ENCODE measurements at regions not wholly inside any gene's neighbourhood (a gene's known extent, or its start where the extent isn't known, plus 50 kb on each side); places are given as distances from the start of the nearest gene placed in this dataset.
"Not testable (repeated sequence)": the region's sequence is repeated elsewhere in the genome, so short reads cannot be mapped to it uniquely, and the experiment has no call there.

DNA sequence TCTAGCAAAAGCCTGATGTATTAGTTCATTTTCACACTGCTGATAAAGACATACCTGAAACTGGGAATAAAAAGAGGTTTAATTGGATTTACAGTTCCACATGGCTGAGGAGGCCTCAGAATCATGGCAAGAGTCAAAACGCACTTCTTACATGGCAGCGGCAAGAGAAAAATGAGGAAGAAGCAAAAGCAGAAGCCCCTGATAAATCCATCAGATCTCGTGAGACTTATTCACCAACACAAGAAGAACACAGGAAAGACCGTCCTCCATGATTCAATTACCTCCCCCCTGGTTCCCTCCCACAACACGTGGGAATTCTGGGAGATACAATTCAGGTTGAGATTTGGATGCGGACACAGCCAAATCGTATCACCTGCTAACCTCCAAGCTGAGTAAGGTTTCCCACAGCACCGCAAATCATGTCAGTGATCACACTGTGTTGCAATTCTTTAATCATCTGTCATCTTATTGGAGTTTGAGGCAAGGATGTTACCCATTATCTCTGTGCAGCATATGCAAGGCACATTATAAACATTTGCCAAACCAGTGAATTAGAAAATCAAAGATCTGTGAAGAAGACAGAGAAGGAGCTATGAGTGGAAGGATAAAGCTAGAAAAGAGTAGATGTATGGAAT is 128.5 kb downstream of the ZNF281 start:
- DNase-seq: peak; percentile 36 to 52 (median 49)

DNA sequence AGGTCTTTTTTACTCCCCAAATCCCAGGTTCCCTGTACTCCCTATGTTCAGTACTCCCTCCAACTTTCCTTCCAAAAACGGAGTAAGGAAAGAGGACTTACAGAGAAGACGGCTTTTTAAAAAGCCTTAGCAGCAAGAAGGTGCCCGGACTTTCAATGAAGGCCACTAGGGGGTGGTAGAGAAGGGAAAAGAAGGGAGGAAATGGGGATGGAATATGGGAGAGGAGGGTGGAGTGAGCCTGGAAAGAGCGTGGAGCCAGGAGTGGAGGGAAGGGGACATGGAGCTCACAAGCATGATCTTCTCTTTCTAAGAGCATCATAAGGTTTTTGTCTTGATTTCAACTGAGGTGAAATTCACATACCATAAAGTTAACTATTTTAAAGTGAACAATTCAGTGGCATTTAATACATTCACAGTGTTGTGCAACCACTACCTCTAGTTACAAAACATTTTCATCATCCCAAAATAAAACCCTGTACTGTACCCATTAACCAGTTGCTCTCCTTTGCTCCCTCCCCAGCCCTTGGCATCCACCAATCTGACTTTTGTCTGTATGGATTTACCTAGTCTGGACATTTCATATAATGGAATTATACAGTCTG is 129.9 kb downstream of the ZNF281 start:
- DNase-seq: peak; percentile 49 to 69 (median 68)

DNA sequence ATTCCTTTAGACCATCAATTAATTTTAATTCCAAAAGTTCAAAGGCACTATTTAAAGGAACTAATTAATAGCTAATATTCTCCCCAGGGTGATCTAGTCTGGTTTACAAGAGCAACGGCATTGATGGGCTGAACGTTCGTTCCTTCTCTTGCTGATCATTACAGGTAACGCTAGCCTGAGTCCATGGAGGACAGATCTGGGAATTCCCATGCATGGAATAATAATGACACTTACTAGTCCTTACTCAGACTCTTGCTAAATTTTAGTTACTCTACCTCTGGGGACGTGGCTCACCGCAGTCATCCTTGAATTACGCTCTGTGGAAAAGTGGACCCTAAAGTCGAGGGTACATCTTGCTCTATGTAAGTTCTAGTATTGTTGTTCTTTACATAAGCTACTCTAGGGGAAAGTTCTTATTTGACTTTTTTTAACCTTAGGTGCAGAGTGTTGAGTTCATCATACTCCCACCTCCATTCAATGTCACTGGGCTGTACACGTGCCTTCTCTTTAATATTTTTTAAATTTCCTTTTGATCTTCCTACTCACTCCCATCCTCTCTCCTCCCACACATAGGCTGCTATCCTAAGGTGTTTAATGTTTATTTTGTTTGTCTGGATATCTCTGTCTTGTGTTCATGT is 133.9 kb downstream of the ZNF281 start:
- no peak for DNase-seq

DNA sequence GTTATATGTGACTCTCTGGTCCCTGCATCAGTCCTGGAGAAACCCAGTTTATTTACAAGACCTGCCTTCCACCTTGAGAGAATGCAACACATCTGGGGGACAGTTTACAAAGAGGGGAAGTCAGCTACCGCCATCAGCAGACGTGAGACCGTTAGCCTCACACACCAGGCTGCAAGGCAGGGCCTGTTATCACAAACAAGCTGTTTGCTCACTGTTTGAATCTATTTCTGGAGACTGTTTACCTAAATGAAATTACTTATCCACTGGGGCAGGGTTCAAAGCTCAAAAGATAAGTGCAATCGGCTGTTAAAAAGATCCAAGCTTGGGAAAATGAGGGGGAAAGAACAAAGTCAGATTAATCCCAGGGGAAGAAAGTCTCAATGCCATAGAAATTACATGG is 134.4 kb downstream of the ZNF281 start:
- no peak for DNase-seq

- DNase-seq: no peak
Observed at GRCh38 chr1:200274116-200274515, 135.7 kb downstream of the ZNF281 start.

- DNase-seq: no peak
Observed at GRCh38 chr1:200272481-200273068, 137.3 kb downstream of the ZNF281 start.

DNA sequence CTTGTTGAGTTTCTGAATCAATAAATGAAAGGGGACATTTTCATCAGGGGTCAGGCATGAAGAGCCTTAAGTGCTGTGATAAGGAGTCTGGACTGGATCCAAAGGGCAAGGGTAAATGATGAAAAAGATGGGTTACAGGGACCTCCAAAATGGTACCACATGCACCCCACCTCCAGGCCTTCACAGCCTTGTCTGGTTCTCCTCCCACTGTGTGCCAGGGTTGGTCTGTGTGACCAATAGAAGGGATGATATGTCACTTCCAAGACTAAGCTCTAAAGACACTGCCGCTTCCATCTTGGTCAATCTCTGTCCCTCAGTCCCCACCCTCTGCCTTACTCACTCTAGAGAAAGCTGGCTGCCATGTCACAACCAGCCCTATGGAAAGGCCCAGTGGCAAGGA is 140.6 kb downstream of the ZNF281 start:
- DNase-seq: peak in 1 of 3 donors; percentile 22

DNA sequence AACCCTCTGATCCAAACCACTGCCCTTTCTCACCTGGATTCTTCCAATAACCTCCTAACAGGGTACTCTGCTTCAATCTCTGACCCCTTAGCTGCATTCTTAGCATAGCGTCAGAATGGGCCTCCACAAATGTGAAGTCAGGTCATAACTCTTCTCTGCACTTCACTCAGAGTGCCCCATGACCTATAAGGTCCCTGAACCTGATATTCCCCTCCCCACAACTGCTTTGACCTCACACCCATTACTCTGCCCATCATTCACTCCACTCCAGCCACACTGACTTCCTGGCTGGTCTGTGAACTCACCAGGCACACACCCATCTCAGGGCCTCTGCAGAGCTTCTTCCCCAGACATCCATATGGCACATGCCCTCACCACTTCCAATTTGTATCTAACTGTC is 141.9 kb downstream of the ZNF281 start:
- no peak for DNase-seq

- no peak for DNase-seq
Observed at GRCh38 chr1:200267458-200267857, 142.4 kb downstream of the ZNF281 start.

DNA sequence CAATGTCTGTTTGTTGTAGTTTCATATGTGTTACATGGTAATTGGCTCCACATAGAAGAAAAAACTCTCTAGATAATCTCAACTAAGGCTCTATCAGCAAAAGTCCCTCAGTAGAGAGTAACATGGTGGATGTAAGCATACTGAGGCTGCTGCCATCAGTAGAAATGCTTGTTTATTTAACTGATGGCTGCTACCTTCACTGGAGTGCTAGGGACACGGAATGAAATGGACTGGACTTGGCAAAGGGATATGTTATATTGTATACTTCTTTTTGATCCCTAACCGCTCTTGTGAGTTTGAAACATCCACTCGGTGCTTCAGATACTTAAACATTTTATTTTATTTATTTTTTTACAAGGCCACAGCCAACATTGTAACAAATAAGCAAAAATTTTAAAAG is 143.0 kb downstream of the ZNF281 start:
- no peak for DNase-seq

- no peak for DNase-seq
Observed at GRCh38 chr1:200265881-200266280, 144.0 kb downstream of the ZNF281 start.

DNA sequence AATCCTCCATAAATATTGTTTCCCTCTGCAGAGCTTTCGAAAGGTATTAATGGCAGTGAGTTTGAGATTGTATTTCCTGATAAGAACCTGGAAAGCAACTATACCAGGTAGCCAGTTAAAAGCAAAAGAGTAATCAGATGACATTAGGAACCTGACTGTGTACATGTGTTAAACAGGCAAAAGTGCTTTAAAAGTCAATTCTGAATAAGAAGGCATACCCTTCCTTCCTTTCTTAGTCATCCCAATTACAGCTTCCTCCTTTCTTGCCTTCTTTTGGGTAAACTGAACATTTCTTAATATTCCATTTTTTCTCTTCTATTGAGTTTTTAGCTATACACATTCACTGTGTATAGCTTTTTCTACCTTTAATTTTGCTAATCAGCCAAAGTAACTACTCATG is 144.7 kb downstream of the ZNF281 start:
- DNase-seq: peak in 2 of 3 donors; percentile 29 to 47

DNA sequence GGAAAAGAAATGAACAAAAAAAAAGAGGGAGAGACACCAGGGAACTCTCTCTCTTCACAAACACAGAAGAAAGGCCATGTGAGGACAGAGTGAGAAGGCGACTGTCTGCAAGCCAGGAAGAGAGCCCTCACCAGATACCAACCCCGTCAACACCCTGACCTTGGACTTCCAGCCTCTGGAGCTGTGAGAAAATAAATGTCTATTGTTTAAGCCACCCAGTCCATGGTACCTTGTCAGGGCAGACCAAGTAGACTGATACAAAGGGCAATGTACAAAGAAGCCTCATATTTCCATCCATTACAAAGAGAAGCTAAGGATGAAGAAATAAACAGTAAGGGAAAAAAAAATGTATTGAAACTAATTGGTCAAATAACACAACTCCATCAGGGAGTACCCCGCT is 146.6 kb downstream of the ZNF281 start:
- no peak for DNase-seq

DNA sequence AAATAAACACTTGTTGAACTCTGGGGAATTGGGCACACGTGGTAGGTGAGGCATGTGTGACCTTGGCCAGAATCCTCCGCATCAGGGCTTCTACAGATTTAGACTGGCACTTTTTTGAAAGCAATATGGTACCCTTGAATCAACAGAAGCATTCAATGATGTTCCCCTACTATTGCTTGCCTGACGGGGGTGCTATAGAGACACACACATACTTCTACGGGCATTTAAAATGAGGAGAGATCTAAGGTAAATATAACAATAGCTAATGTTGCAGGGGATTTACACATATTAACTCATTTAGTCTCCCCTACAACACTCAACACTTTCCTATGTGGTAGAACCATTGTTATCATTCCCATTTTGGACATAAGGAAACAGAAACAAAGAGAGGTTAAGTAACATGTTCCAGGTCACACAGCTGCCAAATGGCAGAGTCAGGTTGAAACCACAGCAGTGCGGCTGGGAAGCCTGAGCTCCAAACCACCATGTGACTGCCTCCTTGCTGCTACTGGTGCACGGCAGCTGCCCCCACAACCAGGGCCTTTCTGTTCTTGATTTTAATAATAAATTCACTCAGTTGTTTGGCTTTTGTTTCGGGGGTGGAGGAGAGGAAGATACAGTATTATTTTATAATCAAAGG is 147.4 kb downstream of the ZNF281 start:
- no peak for DNase-seq

DNA sequence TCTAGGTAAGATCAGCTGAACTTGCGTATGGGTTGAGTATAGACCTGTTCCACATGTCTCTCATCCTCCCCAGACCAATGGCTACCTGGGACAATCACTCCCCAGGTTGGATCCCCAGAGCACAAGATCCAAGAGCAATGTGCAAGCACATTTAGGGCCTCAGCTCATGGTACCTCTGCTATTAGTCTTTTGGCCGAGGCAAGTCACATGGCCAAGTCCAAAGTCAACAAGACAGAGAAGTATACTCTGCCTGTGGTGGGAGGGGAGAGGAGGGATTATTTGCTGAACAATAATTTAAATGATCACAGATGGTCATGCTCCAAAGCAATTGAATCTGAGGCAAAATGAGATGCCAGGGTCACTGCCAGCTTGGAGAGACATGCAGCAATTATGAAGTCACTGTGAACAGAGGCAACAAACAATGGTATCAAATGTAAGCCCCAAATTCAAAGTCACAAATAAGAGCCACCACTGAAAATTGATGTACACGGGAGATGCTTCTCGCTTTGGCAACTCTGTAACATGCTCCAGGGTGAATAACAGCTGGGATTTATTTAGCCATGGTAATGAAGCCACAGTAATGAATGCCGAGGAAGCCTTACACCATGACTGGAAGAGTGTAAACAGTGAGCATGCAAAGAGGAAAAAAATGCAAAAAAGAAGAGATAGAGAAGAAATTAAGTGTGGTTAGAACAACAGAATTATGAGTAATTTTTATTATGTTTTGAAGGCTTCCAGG is 149.1 kb downstream of the ZNF281 start:
- DNase-seq: no peak

DNA sequence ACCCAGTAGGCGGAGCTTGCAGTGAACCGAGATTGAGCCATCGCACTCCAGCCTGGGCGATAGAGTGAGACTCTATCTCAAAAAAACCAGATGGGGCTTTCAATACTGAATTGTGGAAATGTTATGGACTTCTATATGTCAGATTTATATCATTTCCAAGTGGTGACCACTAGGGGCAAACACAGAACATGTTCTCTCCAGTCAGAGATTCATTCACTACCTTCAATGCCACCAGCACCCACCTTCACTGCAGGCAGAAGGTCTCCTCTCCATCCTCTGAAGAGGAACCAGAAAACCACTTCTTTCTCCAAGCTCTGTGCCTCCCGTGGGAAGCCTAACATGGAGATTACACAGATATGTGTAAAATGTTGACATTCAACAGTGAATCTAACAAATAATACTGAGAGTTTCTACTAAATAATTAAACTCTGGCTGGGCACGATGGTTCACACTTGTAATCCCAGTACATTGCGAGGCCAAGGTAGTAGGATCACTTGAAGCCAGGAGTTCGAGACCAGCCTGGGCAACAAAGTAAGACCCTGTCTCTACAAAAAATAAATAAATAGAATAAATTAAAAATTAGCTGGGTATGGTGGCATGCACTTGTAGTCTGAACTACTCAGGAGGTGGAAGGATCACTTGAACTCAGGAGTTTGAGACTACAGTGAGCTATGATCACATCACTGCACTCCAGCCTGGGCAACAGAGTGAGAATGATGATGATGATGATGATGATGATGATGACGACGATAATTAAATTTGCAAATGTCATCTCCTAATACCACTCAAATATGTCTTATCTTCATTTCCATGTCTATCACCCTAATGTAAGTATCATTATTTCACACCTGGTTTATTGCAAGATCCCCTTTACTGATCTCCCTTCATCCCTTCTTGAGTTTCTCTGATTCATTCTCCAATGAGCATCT is 151.1 kb downstream of the ZNF281 start:
- peak; percentile 24 to 54 (median 35) for DNase-seq

- DNase-seq: no peak
Observed at GRCh38 chr1:200257235-200257634, 152.6 kb downstream of the ZNF281 start.

DNA sequence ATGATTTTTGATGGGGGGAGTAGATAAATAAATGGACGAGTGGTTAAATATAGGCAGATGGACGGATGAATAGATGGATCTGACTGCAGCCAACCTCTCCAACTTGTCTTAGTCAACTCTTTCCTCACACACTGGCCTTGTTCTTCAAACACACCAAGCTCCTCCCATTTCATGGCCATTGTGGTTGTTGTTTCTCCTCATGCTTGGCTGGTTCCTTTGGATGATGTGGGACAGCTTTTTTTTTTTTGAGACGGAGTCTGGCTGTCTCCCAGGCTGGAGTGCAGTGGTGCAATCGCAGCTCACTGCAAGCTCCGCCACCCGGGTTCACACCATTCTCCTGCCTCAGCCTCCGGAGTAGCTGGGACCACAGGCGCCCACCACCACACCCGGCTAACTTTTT is 155.2 kb downstream of the ZNF281 start:
- DNase-seq: not testable (repeated sequence)

GRCh38 chr1:200253774-200254495 is 155.9 kb downstream of the ZNF281 start:
- DNase-seq: no peak

DNA sequence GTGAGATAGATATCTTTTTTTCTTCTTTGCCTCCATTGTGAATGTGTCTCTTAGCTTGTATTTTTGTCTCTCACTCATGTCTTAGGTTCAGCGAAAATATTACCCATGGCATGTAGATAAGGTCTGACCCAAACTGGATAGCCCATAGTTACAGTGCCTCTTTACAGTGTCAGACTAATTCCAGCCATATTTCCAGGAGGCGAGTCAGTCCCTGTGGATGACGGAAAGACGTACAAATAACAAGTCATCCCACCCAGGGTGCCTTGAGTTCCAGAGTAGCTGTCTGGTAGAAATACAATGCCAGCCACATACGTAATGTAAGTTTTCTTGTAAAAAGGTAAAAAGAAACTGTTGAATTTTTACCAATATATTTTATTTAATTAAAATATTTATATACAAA is 157.3 kb downstream of the ZNF281 start:
- no peak for DNase-seq

- DNase-seq: no peak
Observed at GRCh38 chr1:200250469-200250868, 159.4 kb downstream of the ZNF281 start.
